IMR-90 (cell line): ENCODE measurements at regions not wholly inside any gene's neighbourhood (a gene's known extent, or its start where the extent isn't known, plus 50 kb on each side); places are given as distances from the start of the nearest gene placed in this dataset.

ENCODE experiments used
- ATAC-seq: fragments of 200-7000 bp; cut with Tn5 transposase; 2 replicates; pipeline ENCODE4 v1.9.1; 2020; ENCODE audit warnings: low read depth, mild to moderate bottlenecking, moderate library complexity
- BruUV-seq: library from RNA; stranded (reverse); fragments of 400-500 nt; replicated peaks from 2 replicates; lab custom pipeline; 2021; lab: Mats Ljungman, UMichigan
- CTCF ChIA-PET: fragments of 300-600 bp; formaldehyde crosslinking; extraction: SDS; loops from one replicate; lab custom pipeline; 2021; ENCODE audit warnings: antibody characterized with exemption; lab: Yijun Ruan, JAX
- POLR2A ChIA-PET: fragments of 300-600 bp; sonication (Branson Sonifier 250); formaldehyde crosslinking; loops from one replicate; lab custom pipeline; 2022; ENCODE audit warnings: antibody characterized with exemption; ENCODE audit not compliant: unreplicated experiment; lab: Charles Lee
- DNase-seq: peaks from one replicate; pipeline ENCODE4 v3.0.0; 2013
- H2AFZ ChIP-seq: replicated peaks from 2 replicates; pipeline ENCODE3; 2013; ENCODE audit warnings: low read length, mild to moderate bottlenecking; ENCODE audit not compliant: poor library complexity
- H2AK5ac ChIP-seq: 2 replicates; pipeline ENCODE4 v1.6.1; 2013; ENCODE audit warnings: low read depth, low read length, inconsistent platforms
- H2AK9ac ChIP-seq: replicated peaks from 2 replicates; pipeline ENCODE3; 2013; ENCODE audit warnings: mild to moderate bottlenecking, low read depth, low read length, moderate library complexity; ENCODE audit not compliant: poor library complexity
- H2BK120ac ChIP-seq: 2 replicates; pipeline ENCODE4 v1.6.1; 2013; ENCODE audit warnings: low read depth, low read length, inconsistent platforms
- H2BK15ac ChIP-seq: 3 replicates; pipeline ENCODE4 v1.6.1; 2013; ENCODE audit warnings: low read depth, low read length, inconsistent platforms
- H2BK20ac ChIP-seq: 2 replicates; pipeline ENCODE4 v1.6.1; 2013; ENCODE audit warnings: low read depth, mild to moderate bottlenecking, inconsistent platforms, low read length, moderate library complexity
- H2BK5ac ChIP-seq: 2 replicates; pipeline ENCODE4 v1.6.1; 2013; ENCODE audit warnings: mild to moderate bottlenecking, low read depth, low read length, inconsistent platforms; ENCODE audit not compliant: poor library complexity, severe bottlenecking
- H3K14ac ChIP-seq: replicated peaks from 2 replicates; pipeline ENCODE4 v1.6.1; 2013; ENCODE audit warnings: low read depth, low read length, inconsistent platforms
- H3K18ac ChIP-seq: 2 replicates; pipeline ENCODE4 v1.6.1; 2013; ENCODE audit warnings: low read depth, low read length, control low read depth
- H3K23ac ChIP-seq: 2 replicates; pipeline ENCODE4 v1.6.1; 2013; ENCODE audit warnings: low read depth, low read length, inconsistent platforms
- H3K27ac ChIP-seq: 2 replicates; pipeline ENCODE4 v1.5.1; 2013; ENCODE audit warnings: mild to moderate bottlenecking, control low read depth, low read length; ENCODE audit not compliant: insufficient read depth
- H3K27me3 ChIP-seq: 2 replicates; pipeline ENCODE4 v1.6.1; 2013; ENCODE audit warnings: low read length; ENCODE audit not compliant: control insufficient read depth, insufficient read depth
- H3K36me3 ChIP-seq: 2 replicates; pipeline ENCODE4 v1.6.1; 2013; ENCODE audit warnings: low read length, mixed read lengths; ENCODE audit not compliant: control insufficient read depth, insufficient read depth
- H3K4ac ChIP-seq: 2 replicates; pipeline ENCODE4 v1.6.1; 2013; ENCODE audit warnings: low read depth, low read length, inconsistent platforms
- H3K4me1 ChIP-seq: 2 replicates; pipeline ENCODE4 v1.6.1; 2013; ENCODE audit warnings: low read length, mixed read lengths; ENCODE audit not compliant: control insufficient read depth, insufficient read depth
- H3K4me2 ChIP-seq: 2 replicates; pipeline ENCODE4 v1.6.1; 2013; ENCODE audit warnings: low read depth, mild to moderate bottlenecking, control low read depth, low read length, moderate library complexity
- H3K4me3 ChIP-seq: 2 replicates; pipeline ENCODE4 v1.5.1; 2013; ENCODE audit warnings: low read depth, mild to moderate bottlenecking, control low read depth, low read length, moderate library complexity; ENCODE audit not compliant: insufficient read depth
- H3K56ac ChIP-seq: 2 replicates; pipeline ENCODE4 v1.6.1; 2013; ENCODE audit warnings: low read length, inconsistent platforms; ENCODE audit not compliant: insufficient read depth; ENCODE audit errors: extremely low read depth
- H3K79me1 ChIP-seq, 2 experiments: 2 replicates each; pipeline ENCODE4 v1.6.1; 2013; ENCODE audit warnings: low read length in 2 of 2, inconsistent platforms in 1 of 2, low read depth in 1 of 2
- H3K9ac ChIP-seq: 2 replicates; pipeline ENCODE4 v1.6.1; 2013; ENCODE audit warnings: low read depth, low read length, control low read depth
- H3K9me1 ChIP-seq: 2 replicates; pipeline ENCODE4 v1.6.1; 2013; ENCODE audit warnings: low read length, inconsistent platforms; ENCODE audit not compliant: insufficient read depth
- H3K9me3 ChIP-seq: 2 replicates; pipeline ENCODE4 v1.6.1; 2013; ENCODE audit warnings: low read length; ENCODE audit not compliant: control insufficient read depth, insufficient read depth
- H4K20me1 ChIP-seq: 2 replicates; pipeline ENCODE4 v1.6.1; 2013; ENCODE audit warnings: low read length, inconsistent platforms; ENCODE audit not compliant: insufficient read depth
- H4K5ac ChIP-seq: 2 replicates; pipeline ENCODE4 v1.6.1; 2013; ENCODE audit warnings: mild to moderate bottlenecking, low read depth, low read length, control low read depth
- H4K8ac ChIP-seq, 2 experiments: 2 replicates each; pipeline ENCODE4 v1.6.1; 2013; ENCODE audit warnings: low read depth in 2 of 2, low read length in 2 of 2, control low read depth in 1 of 2, inconsistent platforms in 1 of 2
- H4K91ac ChIP-seq: 2 replicates; pipeline ENCODE4 v1.6.1; 2013; ENCODE audit warnings: low read depth, low read length, inconsistent platforms; ENCODE audit not compliant: insufficient read depth
- FOS ChIP-seq: fragments of 150-350 bp; IDR thresholded peaks from 2 replicates; pipeline ENCODE4 v1.6.1; 2016; ENCODE audit warnings: low read depth, low read length
- MAZ ChIP-seq: IDR thresholded peaks from 2 replicates; pipeline ENCODE4 v1.6.1; 2012; ENCODE audit warnings: low read depth, mild to moderate bottlenecking, low read length, improper control_type of control experiment, moderate library complexity, borderline replicate concordance
- NFE2L2 ChIP-seq: fragments of 150-350 bp; IDR thresholded peaks from 2 replicates; pipeline ENCODE4 v1.6.1; 2016; ENCODE audit warnings: low read depth, mild to moderate bottlenecking, low read length
- dilution Hi-C: fragments of 300-500 bp; cut with HindIII; formaldehyde crosslinking; loops from one replicate; pipeline ENCODE4 v1.14.3; 2018; ENCODE audit warnings: low sequenced_read_pairs; ENCODE audit not compliant: unreplicated experiment
- in situ Hi-C: fragments of 300-500 bp; cut with MboI; formaldehyde crosslinking; loops from 3 replicates; pipeline ENCODE4 v1.14.3; 2019; ENCODE audit warnings: low sequenced_read_pairs, inconsistent platforms, mixed read lengths
- intact Hi-C: fragments of 100-400 bp; cut with micrococcal nuclease; formaldehyde crosslinking; loops from 2 replicates; pipeline ENCODE4 v1.10.0; 2022

DNA sequence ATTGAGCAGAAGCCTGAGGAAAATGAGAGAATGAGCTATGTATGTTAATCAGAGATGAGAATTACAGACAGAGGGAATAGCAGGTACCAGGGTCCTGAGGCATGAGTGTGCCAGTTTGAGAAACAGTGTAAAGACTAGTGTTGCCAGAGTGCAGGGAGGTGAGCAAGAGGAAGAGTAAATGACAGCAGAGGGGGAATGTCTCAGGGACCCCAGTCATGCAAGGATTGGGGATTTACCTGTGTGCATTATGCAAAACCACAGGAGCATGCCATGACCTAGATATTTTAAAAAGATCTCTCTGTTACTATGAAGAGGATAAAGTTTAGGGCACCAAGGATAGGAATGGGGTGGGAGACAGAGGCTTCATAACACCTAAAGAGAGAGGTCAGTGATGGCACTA is 72.1 kb downstream of the TTC32 start:
- no peak for DNase-seq
- Histone ChIP-seq H3K27ac (no peak overlapping the region), H3K9me3 (peaks cover 2% of the 10 kb centered on the region; the same call in 1 of the 2 replicates), H2AK5ac (no peak overlapping the region), H3K9me1 (no peaks in the 10 kb centered on the region), H3K79me1 (no peaks in the 10 kb centered on the region), H3K14ac (no peak overlapping the region), H4K20me1 (no peaks in the 10 kb centered on the region), H3K23ac (no peak overlapping the region), H3K56ac (no peak overlapping the region), H3K27me3 (peaks cover 7% of the 10 kb centered on the region), H2BK120ac (no peak overlapping the region), H4K8ac (no peak overlapping the region), H3K4me3 (no peak overlapping the region), H2AK9ac (no peak overlapping the region), H3K9ac (no peak overlapping the region), H3K36me3 (no peaks in the 10 kb centered on the region), H3K18ac (no peak overlapping the region), H3K4me1 (no peaks in the 10 kb centered on the region), H2BK20ac (no peak overlapping the region), H3K4ac (no peak overlapping the region), H2AFZ (no peak overlapping the region), H4K91ac (no peak overlapping the region), H3K4me2 (no peak overlapping the region), H4K5ac (no peak overlapping the region), H2BK15ac (no peak overlapping the region), H2BK5ac (no peak overlapping the region)
- TF ChIP-seq NFE2L2 (no peak), MAZ (no peak), FOS (no peak)
- CTCF ChIA-PET: interaction anchor here (0.6 kb wide), 1 partner anchor 106 kb away, joined by 5 read pairs; no protein-coding TSS in a partner anchor
- intact Hi-C loops: no loop called here
- dilution Hi-C loops: no loop called here
- no TSS peak for BruUV-seq
- POLR2A ChIA-PET: no interaction called here
- in situ Hi-C loops: no loop called here
- no peak for ATAC-seq
